ENCODE measurements at regions not wholly inside any gene's neighbourhood (a gene's known extent, or its start where the extent isn't known, plus 50 kb on each side); places are given as distances from the start of the nearest gene placed in this dataset.

- 6 to 16% methylated on average over 8 to 9 of the region's 9 CpGs for WGBS, 2 donors (ENCODE audit: low coverage in 1 of 2)
- in situ Hi-C loops (cut with MboI; ENCODE audit: low pct_ligation_motif_present in 1 of 4, low pct_unique_long_range_greater_than_20kb in 1 of 4, low sequenced_read_pairs in 3 of 4) = loop anchor here in 1 of 4 donors (25.0 kb wide), 1 partner anchor 360 kb away; no protein-coding TSS in a partner anchor
- Histone ChIP-seq H3K27ac (peak overlapping the region in 3 of 4 donors; percentile 31 to 47 (median 36)), H3K36me3 (no peaks in the 10 kb centered on the region), H3K9me3 (no peaks in the 10 kb centered on the region), H3K4me1 (peaks cover 5 to 16% (median 10%) of the 10 kb centered on the region in 4 donors), H3K27me3 (peaks cover 23% of the 10 kb centered on the region), H3K4me3 (no peak overlapping the region)
- peak; percentile 45 for DNase-seq
- TF ChIP-seq CTCF (IDR thresholded peaks at IDR 0.05) (peak; percentile 38 to 60 (median 43)), EP300 (IDR thresholded peaks at IDR 0.05; ENCODE audit: low read depth) (no peak), POLR2AphosphoS5 (IDR thresholded peaks at IDR 0.05) (no peak), POLR2A (IDR thresholded peaks at IDR 0.05) (no peak)
- intact Hi-C loops (cut with DNase I; ENCODE audit: low total_unique reads) = no loop called here
These were observed 80.0 kb downstream of the ETAA1 start for GRCh38 chr2:67476809-67477790.

GRCh38 chr2:67479261-67479660 is 82.1 kb downstream of the ETAA1 start:
- in situ Hi-C loops (cut with MboI; ENCODE audit: low pct_ligation_motif_present in 1 of 4, low pct_unique_long_range_greater_than_20kb in 1 of 4, low sequenced_read_pairs in 3 of 4) = loop anchor here in 1 of 4 donors (25.0 kb wide), 1 partner anchor 358 kb away; no protein-coding TSS in a partner anchor
- TF ChIP-seq POLR2A (IDR thresholded peaks at IDR 0.05) = no peak
- no peak for TF ChIP-seq POLR2AphosphoS5 (IDR thresholded peaks at IDR 0.05)
- no peak for TF ChIP-seq CTCF (IDR thresholded peaks at IDR 0.05)
- TF ChIP-seq EP300 (IDR thresholded peaks at IDR 0.05; ENCODE audit: low read depth) = no peak
- Histone ChIP-seq H3K27me3 (peaks cover 17% of the 10 kb centered on the region), H3K36me3 (no peaks in the 10 kb centered on the region), H3K27ac (no peak overlapping the region), H3K9me3 (no peaks in the 10 kb centered on the region), H3K4me1 (peaks cover 5 to 16% (median 10%) of the 10 kb centered on the region in 4 donors), H3K4me3 (no peak overlapping the region)
- intact Hi-C loops (cut with DNase I; ENCODE audit: low total_unique reads) = no loop called here
- DNase-seq = no peak
- WGBS, 2 donors (ENCODE audit: low coverage in 1 of 2) = 45 to 50% methylated on average over 1 of the region's 1 CpG

GRCh38 chr2:67485431-67485830 is 88.3 kb downstream of the ETAA1 start:
- WGBS, 2 donors (ENCODE audit: low coverage in 1 of 2) = 63 to 70% methylated on average over 2 of the region's 2 CpGs
- DNase-seq = no peak
- Histone ChIP-seq H3K36me3 (no peaks in the 10 kb centered on the region), H3K4me1 (no peaks in the 10 kb centered on the region), H3K27me3 (no peaks in the 10 kb centered on the region), H3K9me3 (no peaks in the 10 kb centered on the region), H3K4me3 (no peak overlapping the region), H3K27ac (no peak overlapping the region)
- intact Hi-C loops (cut with DNase I; ENCODE audit: low total_unique reads) = no loop called here
- TF ChIP-seq POLR2AphosphoS5 (IDR thresholded peaks at IDR 0.05) (no peak), EP300 (IDR thresholded peaks at IDR 0.05; ENCODE audit: low read depth) (no peak), POLR2A (IDR thresholded peaks at IDR 0.05) (no peak), CTCF (IDR thresholded peaks at IDR 0.05) (no peak)
- in situ Hi-C loops (cut with MboI; ENCODE audit: low pct_ligation_motif_present in 1 of 4, low pct_unique_long_range_greater_than_20kb in 1 of 4, low sequenced_read_pairs in 3 of 4) = loop anchor here in 1 of 4 donors (25.0 kb wide), 1 partner anchor 352 kb away; no protein-coding TSS in a partner anchor

GRCh38 chr2:67486041-67486796 is 89.1 kb downstream of the ETAA1 start:
- in situ Hi-C loops (cut with MboI; ENCODE audit: low pct_ligation_motif_present in 1 of 4, low pct_unique_long_range_greater_than_20kb in 1 of 4, low sequenced_read_pairs in 3 of 4) (loop anchor here in 1 of 4 donors (25.0 kb wide), 1 partner anchor 351 kb away; no protein-coding TSS in a partner anchor), intact Hi-C loops (cut with DNase I; ENCODE audit: low total_unique reads) (no loop called here)
- no peak for DNase-seq
- no peak for TF ChIP-seq CTCF (IDR thresholded peaks at IDR 0.05)
- TF ChIP-seq POLR2A (IDR thresholded peaks at IDR 0.05) = no peak
- no peak for TF ChIP-seq POLR2AphosphoS5 (IDR thresholded peaks at IDR 0.05)
- TF ChIP-seq EP300 (IDR thresholded peaks at IDR 0.05; ENCODE audit: low read depth) = no peak
- Histone ChIP-seq H3K27me3 (no peaks in the 10 kb centered on the region), H3K36me3 (no peaks in the 10 kb centered on the region), H3K4me3 (no peak overlapping the region), H3K9me3 (no peaks in the 10 kb centered on the region), H3K4me1 (no peaks in the 10 kb centered on the region), H3K27ac (no peak overlapping the region)
- WGBS, 2 donors (ENCODE audit: low coverage in 1 of 2) = 73% methylated on average over 1 of the region's 1 CpG; no CpG with 5 or more reads in 1 of the 2 donors

Measured in transverse colon (tissue), 4 donors.